Stomach (tissue), 4 donors: ENCODE measurements at regions not wholly inside any gene's neighbourhood (a gene's known extent, or its start where the extent isn't known, plus 50 kb on each side); places are given as distances from the start of the nearest gene placed in this dataset.

Experiments
- POLR2A ChIP-seq, 4 donors: fragments of 450-650 bp; IDR thresholded peaks; one replicate each; pipeline ENCODE4 v1.6.1; 2016; ENCODE audit warnings: antibody characterized with exemption in 4 of 4, control low read depth in 2 of 4, mild to moderate bottlenecking in 1 of 4, moderate library complexity in 1 of 4
- TF ChIP-seq, protein P1 (sequence below), 7 experiments: fragments of 450-650 bp in 4 of 7; fragments of 200-600 bp in 3 of 7; sonication (generic) in 3 of 7; IDR thresholded peaks; one replicate each; pipeline ENCODE4 v1.5.1; 2016 to 2019; ENCODE audit warnings: antibody characterized with exemption in 7 of 7, control low read depth in 2 of 7, mild to moderate bottlenecking in 1 of 7

GRCh38 chr9:126223798-126224531, 102.7 kb upstream of the MVB12B start:
- no peak for TF ChIP-seq POLR2A (IDR thresholded peaks at IDR 0.05)
- TF ChIP-seq, protein P1, sequence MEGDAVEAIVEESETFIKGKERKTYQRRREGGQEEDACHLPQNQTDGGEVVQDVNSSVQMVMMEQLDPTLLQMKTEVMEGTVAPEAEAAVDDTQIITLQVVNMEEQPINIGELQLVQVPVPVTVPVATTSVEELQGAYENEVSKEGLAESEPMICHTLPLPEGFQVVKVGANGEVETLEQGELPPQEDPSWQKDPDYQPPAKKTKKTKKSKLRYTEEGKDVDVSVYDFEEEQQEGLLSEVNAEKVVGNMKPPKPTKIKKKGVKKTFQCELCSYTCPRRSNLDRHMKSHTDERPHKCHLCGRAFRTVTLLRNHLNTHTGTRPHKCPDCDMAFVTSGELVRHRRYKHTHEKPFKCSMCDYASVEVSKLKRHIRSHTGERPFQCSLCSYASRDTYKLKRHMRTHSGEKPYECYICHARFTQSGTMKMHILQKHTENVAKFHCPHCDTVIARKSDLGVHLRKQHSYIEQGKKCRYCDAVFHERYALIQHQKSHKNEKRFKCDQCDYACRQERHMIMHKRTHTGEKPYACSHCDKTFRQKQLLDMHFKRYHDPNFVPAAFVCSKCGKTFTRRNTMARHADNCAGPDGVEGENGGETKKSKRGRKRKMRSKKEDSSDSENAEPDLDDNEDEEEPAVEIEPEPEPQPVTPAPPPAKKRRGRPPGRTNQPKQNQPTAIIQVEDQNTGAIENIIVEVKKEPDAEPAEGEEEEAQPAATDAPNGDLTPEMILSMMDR (IDR thresholded peaks at IDR 0.05), result no peak
